IMR-90 (cell line): ENCODE measurements at regions not wholly inside any gene's neighbourhood (a gene's known extent, or its start where the extent isn't known, plus 50 kb on each side); places are given as distances from the start of the nearest gene placed in this dataset.
A peak's percentile ranks its signal among the peaks of the same experiment; 100 is the strongest.

ENCODE experiments used
- ATAC-seq: fragments of 200-7000 bp; cut with Tn5 transposase; 2 replicates; pipeline ENCODE4 v1.9.1; 2020; ENCODE audit warnings: low read depth, mild to moderate bottlenecking, moderate library complexity
- BruUV-seq: library from RNA; stranded (reverse); fragments of 400-500 nt; replicated peaks from 2 replicates; lab custom pipeline; 2021; lab: Mats Ljungman, UMichigan
- CTCF ChIA-PET: fragments of 300-600 bp; formaldehyde crosslinking; extraction: SDS; loops from one replicate; lab custom pipeline; 2021; ENCODE audit warnings: antibody characterized with exemption; lab: Yijun Ruan, JAX
- POLR2A ChIA-PET: fragments of 300-600 bp; sonication (Branson Sonifier 250); formaldehyde crosslinking; loops from one replicate; lab custom pipeline; 2022; ENCODE audit warnings: antibody characterized with exemption; ENCODE audit not compliant: unreplicated experiment; lab: Charles Lee
- DNase-seq: peaks from one replicate; pipeline ENCODE4 v3.0.0; 2013
- H2AFZ ChIP-seq: replicated peaks from 2 replicates; pipeline ENCODE3; 2013; ENCODE audit warnings: low read length, mild to moderate bottlenecking; ENCODE audit not compliant: poor library complexity
- H2AK5ac ChIP-seq: 2 replicates; pipeline ENCODE4 v1.6.1; 2013; ENCODE audit warnings: low read depth, low read length, inconsistent platforms
- H2AK9ac ChIP-seq: replicated peaks from 2 replicates; pipeline ENCODE3; 2013; ENCODE audit warnings: mild to moderate bottlenecking, low read depth, low read length, moderate library complexity; ENCODE audit not compliant: poor library complexity
- H2BK120ac ChIP-seq: 2 replicates; pipeline ENCODE4 v1.6.1; 2013; ENCODE audit warnings: low read depth, low read length, inconsistent platforms
- H2BK15ac ChIP-seq: 3 replicates; pipeline ENCODE4 v1.6.1; 2013; ENCODE audit warnings: low read depth, low read length, inconsistent platforms
- H2BK20ac ChIP-seq: 2 replicates; pipeline ENCODE4 v1.6.1; 2013; ENCODE audit warnings: low read depth, mild to moderate bottlenecking, inconsistent platforms, low read length, moderate library complexity
- H2BK5ac ChIP-seq: 2 replicates; pipeline ENCODE4 v1.6.1; 2013; ENCODE audit warnings: mild to moderate bottlenecking, low read depth, low read length, inconsistent platforms; ENCODE audit not compliant: poor library complexity, severe bottlenecking
- H3K14ac ChIP-seq: replicated peaks from 2 replicates; pipeline ENCODE4 v1.6.1; 2013; ENCODE audit warnings: low read depth, low read length, inconsistent platforms
- H3K18ac ChIP-seq: 2 replicates; pipeline ENCODE4 v1.6.1; 2013; ENCODE audit warnings: low read depth, low read length, control low read depth
- H3K23ac ChIP-seq: 2 replicates; pipeline ENCODE4 v1.6.1; 2013; ENCODE audit warnings: low read depth, low read length, inconsistent platforms
- H3K27ac ChIP-seq: 2 replicates; pipeline ENCODE4 v1.5.1; 2013; ENCODE audit warnings: mild to moderate bottlenecking, control low read depth, low read length; ENCODE audit not compliant: insufficient read depth
- H3K27me3 ChIP-seq: 2 replicates; pipeline ENCODE4 v1.6.1; 2013; ENCODE audit warnings: low read length; ENCODE audit not compliant: control insufficient read depth, insufficient read depth
- H3K36me3 ChIP-seq: 2 replicates; pipeline ENCODE4 v1.6.1; 2013; ENCODE audit warnings: low read length, mixed read lengths; ENCODE audit not compliant: control insufficient read depth, insufficient read depth
- H3K4ac ChIP-seq: 2 replicates; pipeline ENCODE4 v1.6.1; 2013; ENCODE audit warnings: low read depth, low read length, inconsistent platforms
- H3K4me1 ChIP-seq: 2 replicates; pipeline ENCODE4 v1.6.1; 2013; ENCODE audit warnings: low read length, mixed read lengths; ENCODE audit not compliant: control insufficient read depth, insufficient read depth
- H3K4me2 ChIP-seq: 2 replicates; pipeline ENCODE4 v1.6.1; 2013; ENCODE audit warnings: low read depth, mild to moderate bottlenecking, control low read depth, low read length, moderate library complexity
- H3K4me3 ChIP-seq: 2 replicates; pipeline ENCODE4 v1.5.1; 2013; ENCODE audit warnings: low read depth, mild to moderate bottlenecking, control low read depth, low read length, moderate library complexity; ENCODE audit not compliant: insufficient read depth
- H3K56ac ChIP-seq: 2 replicates; pipeline ENCODE4 v1.6.1; 2013; ENCODE audit warnings: low read length, inconsistent platforms; ENCODE audit not compliant: insufficient read depth; ENCODE audit errors: extremely low read depth
- H3K79me1 ChIP-seq, 2 experiments: 2 replicates each; pipeline ENCODE4 v1.6.1; 2013; ENCODE audit warnings: low read length in 2 of 2, inconsistent platforms in 1 of 2, low read depth in 1 of 2
- H3K9ac ChIP-seq: 2 replicates; pipeline ENCODE4 v1.6.1; 2013; ENCODE audit warnings: low read depth, low read length, control low read depth
- H3K9me1 ChIP-seq: 2 replicates; pipeline ENCODE4 v1.6.1; 2013; ENCODE audit warnings: low read length, inconsistent platforms; ENCODE audit not compliant: insufficient read depth
- H3K9me3 ChIP-seq: 2 replicates; pipeline ENCODE4 v1.6.1; 2013; ENCODE audit warnings: low read length; ENCODE audit not compliant: control insufficient read depth, insufficient read depth
- H4K20me1 ChIP-seq: 2 replicates; pipeline ENCODE4 v1.6.1; 2013; ENCODE audit warnings: low read length, inconsistent platforms; ENCODE audit not compliant: insufficient read depth
- H4K5ac ChIP-seq: 2 replicates; pipeline ENCODE4 v1.6.1; 2013; ENCODE audit warnings: mild to moderate bottlenecking, low read depth, low read length, control low read depth
- H4K8ac ChIP-seq, 2 experiments: 2 replicates each; pipeline ENCODE4 v1.6.1; 2013; ENCODE audit warnings: low read depth in 2 of 2, low read length in 2 of 2, control low read depth in 1 of 2, inconsistent platforms in 1 of 2
- H4K91ac ChIP-seq: 2 replicates; pipeline ENCODE4 v1.6.1; 2013; ENCODE audit warnings: low read depth, low read length, inconsistent platforms; ENCODE audit not compliant: insufficient read depth
- POLR2A ChIP-seq: IDR thresholded peaks from 2 replicates; pipeline ENCODE4 v1.6.1; 2012; ENCODE audit warnings: mild to moderate bottlenecking, low read depth, low read length
- USF2 ChIP-seq: fragments of 150-350 bp; IDR thresholded peaks from 2 replicates; pipeline ENCODE4 v1.6.1; 2017; ENCODE audit warnings: mild to moderate bottlenecking, antibody characterized with exemption, low read length, low read depth
- WGBS, 2 experiments: methylation state at CpG; one replicate each; pipeline versions ENCODE4 v1.1.5 to v1.1.7; 2013; ENCODE audit warnings: missing lambda C conversion rate in 2 of 2; ENCODE audit not compliant: insufficient read length in 1 of 2; ENCODE audit errors: extremely low coverage in 2 of 2; 5-methylcytosine and 5-hydroxymethylcytosine counted together
- dilution Hi-C: fragments of 300-500 bp; cut with HindIII; formaldehyde crosslinking; loops from one replicate; pipeline ENCODE4 v1.14.3; 2018; ENCODE audit warnings: low sequenced_read_pairs; ENCODE audit not compliant: unreplicated experiment
- in situ Hi-C: fragments of 300-500 bp; cut with MboI; formaldehyde crosslinking; loops from 3 replicates; pipeline ENCODE4 v1.14.3; 2019; ENCODE audit warnings: low sequenced_read_pairs, inconsistent platforms, mixed read lengths
- intact Hi-C: fragments of 100-400 bp; cut with micrococcal nuclease; formaldehyde crosslinking; loops from 2 replicates; pipeline ENCODE4 v1.10.0; 2022

GRCh38 chr10:89092439-89092838, 101.8 kb downstream of the FAS start:
- CTCF ChIA-PET, result interaction anchor here (0.8 kb wide), 1 partner anchor 21 kb away, joined by 3 read pairs; no protein-coding TSS in a partner anchor
- BruUV-seq, result no TSS peak
- intact Hi-C loops, result no loop called here
- Histone ChIP-seq H2BK15ac (peak overlapping the region; percentile 68; the same call in 1 of the 3 replicates), H3K27ac (no peak overlapping the region), H2BK5ac (no peak overlapping the region), H3K14ac (peak overlapping the region; percentile 60; the same call in 1 of the 2 replicates), H3K9me3 (no peaks in the 10 kb centered on the region), H4K91ac (no peak overlapping the region; the same call in 1 of the 2 replicates), H3K79me1 (no peaks in the 10 kb centered on the region), H3K9me1 (peaks cover 11% of the 10 kb centered on the region), H4K20me1 (no peaks in the 10 kb centered on the region), H3K4me2 (no peak overlapping the region), H3K18ac (no peak overlapping the region; the same call in 1 of the 2 replicates), H3K23ac (no peak overlapping the region), H3K4ac (no peak overlapping the region; the same call in 1 of the 2 replicates), H3K56ac (no peak overlapping the region), H2AFZ (no peak overlapping the region), H2BK120ac (no peak overlapping the region; the same call in 1 of the 2 replicates), H3K27me3 (no peaks in the 10 kb centered on the region), H3K9ac (no peak overlapping the region), H2AK5ac (peak overlapping the region; percentile 11; the same call in 1 of the 2 replicates), H3K4me1 (peaks cover 11% of the 10 kb centered on the region), H3K4me3 (no peak overlapping the region), H2BK20ac (peak overlapping the region; percentile 50), H4K8ac (no peak overlapping the region), H2AK9ac (no peak overlapping the region), H3K36me3 (no peaks in the 10 kb centered on the region), H4K5ac (no peak overlapping the region)
- POLR2A ChIA-PET, result no interaction called here
- WGBS, 2 experiments, result 86% methylated on average over 1 of the region's 1 CpG; no CpG with 5 or more reads in 1 of the 2 experiments
- in situ Hi-C loops, result no loop called here
- dilution Hi-C loops, result no loop called here
- TF ChIP-seq POLR2A, result no peak
- TF ChIP-seq USF2, result no peak
- DNase-seq (no peak), ATAC-seq (no peak)
